Testis (tissue), 2 donors: ENCODE measurements at regions not wholly inside any gene's neighbourhood (a gene's known extent, or its start where the extent isn't known, plus 50 kb on each side); places are given as distances from the start of the nearest gene placed in this dataset.
"Not testable (repeated sequence)": the region's sequence is repeated elsewhere in the genome, so short reads cannot be mapped to it uniquely, and the experiment has no call there.

ENCODE experiments used
- DNase-seq: peaks from one replicate; pipeline ENCODE4 v3.0.0-alpha.2; 2019
- H3K27ac ChIP-seq, 2 donors: fragments of 200-600 bp; sonication (generic); one replicate each; pipeline ENCODE4 v1.5.1; 2019
- H3K27me3 ChIP-seq: fragments of 200-600 bp; sonication (generic); one replicate; pipeline ENCODE4 v1.5.1; 2019
- H3K36me3 ChIP-seq: fragments of 200-600 bp; sonication (generic); one replicate; pipeline ENCODE4 v1.5.1; 2017; ENCODE audit warnings: low read depth; ENCODE audit errors: missing control alignments
- H3K4me1 ChIP-seq: fragments of 200-600 bp; sonication (generic); one replicate; pipeline ENCODE4 v1.5.1; 2019
- H3K4me3 ChIP-seq, 2 donors: fragments of 200-600 bp; sonication (generic); one replicate each; pipeline ENCODE4 v1.5.1; 2017 to 2019
- H3K9me3 ChIP-seq: fragments of 200-600 bp; sonication (generic); one replicate; pipeline ENCODE4 v1.5.1; 2017
- WGBS, 2 donors: methylation state at CpG; one replicate each; pipeline ENCODE4 v1.1.5; 2018; 5-methylcytosine and 5-hydroxymethylcytosine counted together
- intact Hi-C: fragments of 100-400 bp; cut with DNase I; formaldehyde crosslinking; loops from one replicate; pipeline ENCODE4 v1.15.1; 2023; ENCODE audit warnings: low total_unique reads

- H3K27ac ChIP-seq, H3K36me3 ChIP-seq, H3K4me3 ChIP-seq, H3K9me3 ChIP-seq, DNase-seq, H3K27me3 ChIP-seq, intact Hi-C loops, H3K4me1 ChIP-seq: not testable (repeated sequence)
- 59 to 63% methylated on average over 1 of the region's 1 CpG for WGBS, 2 donors
These were observed 947.5 kb upstream of the DEFB115 start for GRCh38 chr20:30309938-30310337.

GRCh38 chr20:30310385-30310784, 947.1 kb upstream of the DEFB115 start:
- not testable (repeated sequence) for DNase-seq

GRCh38 chr20:30312220-30312619, 945.2 kb upstream of the DEFB115 start:
- H3K27ac ChIP-seq, intact Hi-C loops, H3K4me3 ChIP-seq, H3K4me1 ChIP-seq, H3K9me3 ChIP-seq, H3K27me3 ChIP-seq, DNase-seq, H3K36me3 ChIP-seq: not testable (repeated sequence)
- WGBS, 2 donors: 79 to 86% methylated on average over 4 of the region's 4 CpGs

More at GRCh38 chr20:30310385-30310784, 947.1 kb upstream of the DEFB115 start:
- H3K4me3 ChIP-seq, intact Hi-C loops, H3K36me3 ChIP-seq, H3K27me3 ChIP-seq, H3K27ac ChIP-seq, H3K9me3 ChIP-seq, H3K4me1 ChIP-seq: not testable (repeated sequence)
- WGBS, 2 donors: 90 to 99% methylated on average over 2 of the region's 2 CpGs

- intact Hi-C loops, H3K27ac ChIP-seq, H3K4me1 ChIP-seq, DNase-seq, H3K4me3 ChIP-seq, H3K27me3 ChIP-seq, H3K9me3 ChIP-seq, H3K36me3 ChIP-seq: not testable (repeated sequence)
- WGBS, 2 donors: 45 to 46% methylated on average over 1 of the region's 1 CpG
These were observed 943.8 kb upstream of the DEFB115 start for GRCh38 chr20:30313660-30314059.

- 3 to 6% methylated on average over 23 of the region's 23 CpGs for WGBS, 2 donors
- DNase-seq, intact Hi-C loops, H3K4me1 ChIP-seq, H3K27ac ChIP-seq, H3K9me3 ChIP-seq, H3K4me3 ChIP-seq, H3K36me3 ChIP-seq, H3K27me3 ChIP-seq: not testable (repeated sequence)
These were observed 941.4 kb upstream of the DEFB115 start for GRCh38 chr20:30316063-30316462.

GRCh38 chr20:30316532-30317299, 940.7 kb upstream of the DEFB115 start:
- intact Hi-C loops, H3K4me1 ChIP-seq, H3K36me3 ChIP-seq, H3K27me3 ChIP-seq, H3K27ac ChIP-seq, H3K9me3 ChIP-seq, DNase-seq: not testable (repeated sequence)
- peak overlapping the region in 1 of 2 donors; percentile 9 for H3K4me3 ChIP-seq
- 9 to 11% methylated on average over 31 to 45 of the region's 47 CpGs for WGBS, 2 donors

GRCh38 chr20:30333744-30334143, 923.7 kb upstream of the DEFB115 start:
- not testable (repeated sequence) for H3K9me3 ChIP-seq
- WGBS, 2 donors: 81% methylated on average over 5 of the region's 5 CpGs

GRCh38 chr20:30337556-30337955, 919.9 kb upstream of the DEFB115 start:
- H3K27me3 ChIP-seq, DNase-seq, H3K4me3 ChIP-seq, intact Hi-C loops, H3K36me3 ChIP-seq, H3K27ac ChIP-seq, H3K4me1 ChIP-seq, H3K9me3 ChIP-seq: not testable (repeated sequence)
- WGBS, 2 donors: 61 to 75% methylated on average over 4 of the region's 4 CpGs

More at GRCh38 chr20:30333744-30334143, 923.7 kb upstream of the DEFB115 start:
- intact Hi-C loops, DNase-seq, H3K4me1 ChIP-seq, H3K36me3 ChIP-seq, H3K27me3 ChIP-seq, H3K27ac ChIP-seq, H3K4me3 ChIP-seq: not testable (repeated sequence)

- H3K9me3 ChIP-seq, intact Hi-C loops, H3K36me3 ChIP-seq, H3K27ac ChIP-seq, H3K4me1 ChIP-seq, H3K27me3 ChIP-seq, H3K4me3 ChIP-seq, DNase-seq: not testable (repeated sequence)
- WGBS, 2 donors: 43 to 63% methylated on average over 6 of the region's 6 CpGs
These were observed 908.5 kb upstream of the DEFB115 start for GRCh38 chr20:30348932-30349331.
